GM12891 (cell line): ENCODE measurements at regions not wholly inside any gene's neighbourhood (a gene's known extent, or its start where the extent isn't known, plus 50 kb on each side); places are given as distances from the start of the nearest gene placed in this dataset.

Experiments used
- POLR2A ChIP-seq: IDR thresholded peaks from 2 replicates; pipeline ENCODE4 v1.6.1; 2011; ENCODE audit warnings: low read depth, low read length, control low read depth
- POLR2AphosphoS5 ChIP-seq: IDR thresholded peaks from 2 replicates; pipeline ENCODE4 v1.6.1; 2011; ENCODE audit warnings: low read depth, low read length, control low read depth
- TAF1 ChIP-seq: IDR thresholded peaks from 2 replicates; pipeline ENCODE4 v1.6.1; 2011; ENCODE audit warnings: low read depth, low read length, control low read depth

- TF ChIP-seq POLR2A, result no peak
- TF ChIP-seq POLR2AphosphoS5, result no peak
- TF ChIP-seq TAF1, result no peak
Observed at GRCh38 chr3:24668039-24668438, 173.4 kb upstream of the THRB start.
